Stimulated activated CD4-positive, alpha-beta T cell treated with anti-CD3 and anti-CD28 coated beads, Interleukin-1b, Interleukin-23, amount 100 ng/mL, for 48 hours (primary cell): ENCODE measurements at regions not wholly inside any gene's neighbourhood (a gene's known extent, or its start where the extent isn't known, plus 50 kb on each side); places are given as distances from the start of the nearest gene placed in this dataset.

Source experiments
- DNase-seq: peaks from one replicate; pipeline ENCODE4 v3.0.0-alpha.2; 2020

DNA sequence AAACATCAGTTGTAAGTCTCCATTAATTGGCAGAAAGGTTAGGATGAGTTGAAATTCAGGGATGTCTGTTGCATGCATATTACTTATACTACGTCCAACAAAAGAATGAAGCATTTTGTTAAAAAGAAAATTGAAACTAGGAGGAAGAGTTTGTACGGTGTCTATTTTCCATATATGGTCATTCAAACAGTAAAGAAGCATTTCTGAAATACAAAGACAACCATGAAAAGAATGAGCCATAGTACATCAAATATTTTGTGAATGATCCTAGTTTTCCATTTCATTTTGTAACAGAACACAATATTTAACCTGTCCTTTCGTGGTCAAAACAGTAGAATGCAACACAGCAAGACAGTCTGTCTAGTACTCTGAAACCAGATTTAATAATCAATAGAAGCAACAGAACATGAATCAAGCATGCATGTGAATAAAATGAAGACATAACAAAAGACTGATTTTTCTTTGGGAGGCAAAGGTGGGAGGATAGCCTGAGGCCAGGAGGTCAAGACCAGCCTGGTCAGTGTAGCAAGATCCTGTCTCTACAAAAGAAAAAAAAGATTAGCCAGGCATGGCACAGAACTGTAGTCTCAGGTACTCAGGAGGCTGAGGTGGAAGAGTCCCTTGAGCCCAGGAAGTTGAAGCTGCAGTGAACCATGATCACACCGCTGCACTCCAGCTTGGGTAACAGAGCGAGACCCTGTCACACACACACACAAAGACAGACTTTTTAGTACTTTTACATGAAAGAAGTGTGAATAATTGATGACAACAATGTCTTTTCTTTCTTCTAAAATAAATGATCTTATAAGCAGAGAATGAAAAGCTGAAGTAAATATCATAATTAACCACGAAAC lies 156.0 kb downstream of the LRIG3 start:
- DNase-seq, result no peak

DNA sequence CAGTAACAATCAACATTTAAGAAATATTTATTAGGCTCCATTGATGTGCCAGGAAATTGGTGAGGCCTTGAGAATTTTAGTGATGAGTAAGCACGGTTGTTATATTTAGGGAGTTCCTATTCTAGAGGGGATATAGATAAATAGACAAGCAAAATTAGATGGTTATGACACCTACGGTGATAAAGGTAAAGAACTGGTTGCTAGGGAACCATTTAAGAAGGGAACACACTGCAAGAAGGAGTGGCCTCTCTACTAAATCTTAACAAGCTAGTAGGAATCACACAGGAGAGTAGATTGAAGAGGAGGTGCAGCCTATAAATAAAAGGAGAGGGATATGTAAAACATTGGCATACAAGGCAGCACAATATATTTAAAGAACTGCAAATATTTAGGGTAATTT lies 155.2 kb downstream of the LRIG3 start:
- DNase-seq, result no peak

DNA sequence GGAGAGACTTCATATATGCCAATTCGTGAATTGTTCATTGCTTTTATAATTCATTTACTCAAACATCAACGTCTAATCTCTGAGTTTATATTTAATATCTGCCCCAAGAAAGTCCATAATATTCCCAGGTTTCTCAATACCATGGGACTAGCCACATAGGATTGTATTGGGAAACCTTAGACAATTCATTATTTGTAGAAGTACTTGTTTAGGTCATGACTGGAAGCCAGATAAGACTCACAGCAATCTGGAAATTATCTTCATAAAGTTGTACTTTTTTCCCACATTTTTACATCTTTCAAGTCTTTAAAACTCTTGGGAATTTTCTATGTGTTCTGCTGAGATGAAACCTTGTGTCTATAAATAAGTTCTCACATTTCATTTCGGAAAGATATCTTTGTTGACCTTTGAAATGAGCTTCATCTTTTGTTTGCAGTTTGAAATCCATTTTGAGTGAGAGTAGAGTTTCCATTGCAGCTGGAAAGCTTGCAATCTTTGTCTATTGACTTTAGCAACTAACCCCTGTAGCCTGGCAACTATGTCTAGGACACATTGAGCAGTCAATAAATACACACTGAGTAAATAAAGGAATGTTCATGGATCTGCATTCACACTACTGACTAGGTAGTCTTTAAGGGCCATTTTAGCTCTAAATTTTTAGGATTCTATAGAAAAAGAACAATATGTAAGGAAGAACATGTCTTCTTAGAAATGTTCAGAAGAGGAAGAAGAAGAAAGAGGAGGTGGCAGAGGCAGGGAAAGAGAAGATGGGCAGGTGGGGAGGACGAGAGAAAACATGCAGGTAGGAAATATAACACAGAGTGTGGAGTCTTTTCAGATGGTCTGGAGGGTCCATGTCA lies 154.4 kb downstream of the LRIG3 start:
- no peak for DNase-seq

DNA sequence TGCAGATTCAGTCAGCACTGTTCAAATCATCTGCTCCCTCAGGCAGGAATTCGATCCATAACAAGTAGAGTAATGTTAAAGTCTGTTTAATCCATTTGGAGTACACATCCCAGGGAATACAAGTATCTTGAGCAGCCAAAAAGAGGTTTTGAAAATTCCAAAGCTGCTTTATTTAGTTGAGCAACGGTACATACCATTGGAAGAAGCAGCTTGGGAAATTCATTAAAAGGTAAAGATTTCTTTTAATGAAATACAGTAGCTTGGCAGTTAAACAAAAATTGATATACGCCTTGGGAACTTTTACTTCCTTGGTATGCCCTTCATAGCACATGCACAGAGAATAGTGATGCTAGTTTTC lies 153.8 kb downstream of the LRIG3 start:
- DNase-seq, result no peak

DNA sequence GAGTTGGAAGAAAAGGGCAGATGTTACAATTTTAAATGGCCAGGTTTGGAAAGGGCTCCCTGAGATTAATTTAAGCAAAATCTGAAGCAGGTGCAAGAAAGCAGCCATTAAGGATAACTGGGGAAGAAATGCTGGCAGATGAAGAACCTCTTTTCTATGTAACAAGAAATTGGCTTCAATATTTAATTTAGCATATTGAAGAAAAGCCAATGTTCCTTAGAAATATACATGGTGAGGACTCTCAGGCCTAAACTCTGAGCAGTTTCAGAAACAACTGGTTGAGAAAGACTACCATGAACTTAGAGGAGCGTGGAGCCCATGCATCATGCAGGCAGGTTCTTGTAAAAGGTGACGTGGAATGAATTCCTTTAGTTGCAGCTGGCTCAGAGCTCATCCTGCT lies 152.8 kb downstream of the LRIG3 start:
- DNase-seq, result no peak

DNA sequence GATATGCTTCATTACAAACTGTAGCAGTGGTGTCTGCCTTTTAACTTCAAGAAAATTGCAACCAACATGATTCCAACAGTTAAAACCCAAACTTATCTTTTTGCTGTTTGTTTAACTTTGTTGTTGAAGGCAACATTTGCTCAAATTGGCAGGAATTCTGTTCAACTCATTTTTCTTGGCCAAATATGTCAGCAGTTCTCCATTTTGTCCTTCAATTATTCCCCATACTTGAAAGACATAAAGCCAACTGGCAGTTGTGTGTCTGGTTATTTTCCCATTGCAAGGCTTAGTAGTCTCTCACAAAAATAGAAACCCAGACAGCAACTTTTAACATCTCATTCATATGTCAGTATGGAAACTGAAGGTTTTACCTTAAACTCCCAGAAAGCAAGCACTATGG lies 146.3 kb downstream of the LRIG3 start:
- no peak for DNase-seq

DNA sequence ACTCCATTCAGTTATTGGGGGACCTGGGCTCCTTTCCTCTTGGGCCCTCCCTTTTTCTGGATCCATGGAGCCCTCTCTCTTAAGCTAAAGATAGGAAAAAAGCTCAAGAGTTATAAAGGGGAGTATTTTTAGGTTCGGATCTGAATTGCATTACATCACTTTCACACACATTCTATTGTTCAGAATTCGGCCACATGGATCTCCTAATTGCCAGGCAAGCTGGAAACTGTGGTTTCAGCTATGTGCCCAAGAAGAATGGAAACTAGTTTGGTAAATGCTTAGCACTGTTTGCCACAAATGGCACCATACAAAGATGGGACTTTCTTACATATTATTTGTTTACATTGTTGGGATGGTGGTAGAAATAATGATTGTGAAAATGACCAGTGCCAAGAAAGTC lies 145.6 kb downstream of the LRIG3 start:
- no peak for DNase-seq

DNA sequence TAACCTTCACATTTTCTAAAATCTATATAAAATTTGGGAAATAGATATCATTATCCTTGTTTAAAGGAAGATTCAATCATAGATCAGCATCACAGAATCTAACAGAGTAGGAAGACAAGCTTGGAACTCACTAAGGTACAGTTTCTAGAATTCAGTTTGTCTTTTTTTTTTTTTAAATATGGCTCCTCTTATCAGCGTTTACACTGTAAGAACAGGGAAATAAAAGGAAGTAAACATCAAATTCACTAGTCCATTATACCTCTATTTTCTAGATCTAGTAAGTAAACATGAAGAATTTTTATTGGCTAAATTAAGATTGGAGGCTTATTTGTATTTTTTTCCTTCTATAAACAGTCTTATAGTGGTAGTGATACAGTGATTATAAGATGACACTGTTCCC lies 144.9 kb downstream of the LRIG3 start:
- no peak for DNase-seq

DNA sequence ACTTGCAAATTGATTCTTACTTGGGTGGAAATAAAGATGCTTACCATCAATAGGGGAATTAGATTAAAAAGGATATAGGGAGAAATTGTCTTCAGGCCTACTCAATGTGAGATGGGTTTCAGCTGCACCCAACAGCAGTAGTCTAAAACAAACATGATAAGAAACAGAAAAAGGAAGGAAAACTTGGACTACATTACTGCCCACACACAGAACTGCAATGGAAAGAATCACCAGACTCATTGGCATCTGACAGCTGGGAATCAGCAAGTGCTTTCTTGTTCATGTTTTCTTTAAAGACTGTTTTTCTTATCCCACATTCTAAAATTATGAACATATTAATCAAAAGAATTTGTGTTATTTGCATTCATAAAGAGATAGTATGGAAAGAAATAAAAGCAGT lies 144.2 kb downstream of the LRIG3 start:
- no peak for DNase-seq

DNA sequence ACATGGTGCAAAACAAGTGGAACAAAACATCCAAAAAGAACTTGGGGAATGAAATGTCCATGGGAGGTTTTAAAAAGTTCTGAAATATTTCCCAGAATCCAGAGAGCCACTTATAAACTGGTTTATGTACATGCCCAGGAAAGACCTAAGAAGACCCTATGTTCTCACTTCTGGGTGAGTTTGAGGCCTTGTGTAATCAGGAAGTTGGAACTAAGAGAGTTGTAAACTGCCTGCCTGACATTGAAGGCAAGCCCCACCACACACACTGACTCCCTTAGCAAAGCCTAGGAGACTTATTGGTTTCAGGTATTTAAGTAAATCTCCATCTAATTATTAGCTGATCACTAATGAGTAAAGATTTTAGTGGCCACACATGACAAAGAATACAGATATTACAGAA lies 142.5 kb downstream of the LRIG3 start:
- DNase-seq, result no peak

DNA sequence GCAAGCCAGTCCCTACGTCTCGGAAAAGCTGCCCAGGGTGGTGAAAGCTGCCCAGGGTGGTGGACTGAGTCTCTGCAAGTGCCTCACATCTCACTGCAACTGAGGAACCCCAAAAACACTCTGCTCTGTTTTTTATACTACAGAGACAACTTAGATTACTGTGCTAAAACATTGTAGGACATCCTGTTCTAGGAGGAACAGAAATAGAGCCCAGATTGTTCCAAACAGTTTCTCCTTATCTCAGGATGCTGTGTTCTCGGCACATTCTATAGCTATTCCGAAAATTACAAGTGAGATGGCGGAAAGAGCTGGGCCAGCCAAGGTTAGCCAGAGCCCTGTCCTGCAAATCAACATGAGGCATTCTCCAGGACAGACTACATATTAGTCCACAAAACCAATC lies 138.7 kb downstream of the LRIG3 start:
- no peak for DNase-seq

DNA sequence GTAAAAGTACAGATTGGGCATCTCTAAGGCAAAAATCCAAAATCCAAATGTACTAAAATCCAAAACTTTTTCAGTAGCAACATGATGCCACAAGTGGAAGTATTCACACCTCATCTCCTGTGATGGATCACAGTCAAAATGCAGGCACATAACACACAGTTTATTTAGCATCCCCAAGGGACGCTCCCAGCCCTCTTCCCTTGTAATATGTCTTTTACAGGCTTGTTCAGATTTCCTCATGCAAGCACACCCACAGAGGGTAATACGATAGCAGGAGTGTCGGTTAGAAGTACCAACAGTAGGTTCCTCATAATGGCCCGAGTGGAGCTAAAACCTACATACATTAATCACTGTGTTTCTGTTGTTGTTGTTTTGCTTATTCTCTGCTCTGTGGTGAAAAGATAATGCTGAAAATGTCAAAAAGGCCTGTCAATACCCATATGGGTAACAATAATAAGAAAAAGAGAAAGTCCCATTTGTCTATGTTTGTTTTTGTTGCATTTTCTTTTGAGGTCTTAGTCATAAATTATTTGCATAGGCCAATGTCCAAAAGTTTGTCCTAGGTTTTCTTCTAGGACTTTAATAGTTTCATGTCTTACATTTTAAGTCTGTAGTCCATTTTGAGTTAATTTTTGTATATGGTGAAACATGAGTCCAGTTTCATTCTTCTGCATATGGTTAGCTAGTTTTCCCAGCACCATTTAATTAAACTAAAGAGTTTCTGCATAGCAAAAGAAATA lies 133.1 kb downstream of the LRIG3 start:
- no peak for DNase-seq

DNA sequence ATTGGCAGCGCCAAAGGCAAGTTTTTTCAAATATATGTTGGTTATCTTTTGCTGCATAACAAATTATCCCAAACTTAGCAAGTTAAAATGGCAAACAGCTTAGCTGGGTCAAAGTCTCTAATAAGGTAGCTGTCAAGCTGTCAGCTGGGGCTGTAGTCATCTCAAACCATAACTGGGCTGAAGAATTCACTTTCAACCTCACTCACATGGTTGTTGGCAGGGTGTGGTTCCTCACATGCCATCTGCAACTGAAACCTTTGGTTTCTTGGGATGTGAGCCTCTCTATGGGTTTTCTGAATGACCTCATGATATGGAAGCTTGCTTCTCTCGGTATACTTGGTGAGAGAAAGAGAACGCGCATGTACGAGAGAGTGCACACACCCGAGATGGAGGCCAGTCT lies 125.4 kb downstream of the LRIG3 start:
- DNase-seq, result no peak

DNA sequence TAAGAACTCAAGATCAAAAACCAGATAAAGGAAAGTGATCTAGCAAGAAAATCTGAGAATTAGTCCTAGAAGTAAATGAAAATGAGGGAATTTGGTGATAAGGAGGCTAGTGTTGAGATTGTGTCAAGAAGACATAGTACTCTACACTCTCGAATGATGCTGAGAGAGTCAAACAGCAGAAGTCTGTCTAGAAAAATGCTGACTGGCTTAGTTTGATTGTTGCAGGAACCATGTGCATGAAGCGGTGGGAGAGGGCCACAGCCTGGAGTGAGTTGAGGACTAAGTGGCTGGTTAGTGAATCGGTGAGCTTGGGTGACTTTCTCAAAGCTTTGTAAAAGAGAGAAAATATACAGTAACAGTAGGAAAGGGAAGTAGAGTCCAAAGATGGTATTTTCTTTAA lies 124.5 kb downstream of the LRIG3 start:
- no peak for DNase-seq

DNA sequence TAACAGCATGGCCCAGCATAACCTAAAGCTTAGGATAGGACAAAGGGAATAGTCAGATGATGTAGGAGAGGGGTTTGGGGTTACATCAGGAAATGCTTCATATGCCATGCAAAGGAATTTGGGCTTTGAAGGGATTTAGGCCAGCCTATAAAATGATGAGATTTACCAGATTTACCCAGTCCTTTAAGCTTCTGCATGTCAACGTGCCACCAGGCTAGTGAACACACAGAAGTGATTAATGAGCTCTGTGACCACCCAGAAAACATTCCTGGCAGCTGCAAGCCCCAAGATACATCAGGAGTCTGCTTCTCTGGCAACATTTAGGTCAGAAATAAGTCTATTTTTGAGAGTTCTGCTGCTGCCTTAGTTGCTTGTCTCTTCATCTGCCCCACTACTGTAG lies 118.3 kb downstream of the LRIG3 start:
- DNase-seq, result no peak

DNA sequence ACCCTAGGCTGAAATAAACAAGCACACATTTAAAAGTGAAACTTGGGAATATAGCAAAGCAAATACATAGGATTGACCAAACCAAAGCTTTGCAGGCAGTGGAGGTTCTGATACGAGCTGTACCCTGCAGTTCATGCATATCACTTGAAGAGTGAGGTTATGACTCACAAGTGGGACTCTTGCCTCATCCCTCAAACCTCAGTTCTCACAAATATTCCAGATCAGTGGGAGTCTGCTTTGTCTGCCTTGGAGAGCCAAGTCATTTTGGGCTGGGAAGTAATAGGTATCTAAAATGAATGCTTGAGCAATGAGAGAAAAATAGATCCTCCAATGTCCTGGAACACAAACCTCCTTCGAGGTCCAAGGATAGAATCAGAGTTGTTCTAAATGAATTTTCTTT lies 116.4 kb downstream of the LRIG3 start:
- no peak for DNase-seq

DNA sequence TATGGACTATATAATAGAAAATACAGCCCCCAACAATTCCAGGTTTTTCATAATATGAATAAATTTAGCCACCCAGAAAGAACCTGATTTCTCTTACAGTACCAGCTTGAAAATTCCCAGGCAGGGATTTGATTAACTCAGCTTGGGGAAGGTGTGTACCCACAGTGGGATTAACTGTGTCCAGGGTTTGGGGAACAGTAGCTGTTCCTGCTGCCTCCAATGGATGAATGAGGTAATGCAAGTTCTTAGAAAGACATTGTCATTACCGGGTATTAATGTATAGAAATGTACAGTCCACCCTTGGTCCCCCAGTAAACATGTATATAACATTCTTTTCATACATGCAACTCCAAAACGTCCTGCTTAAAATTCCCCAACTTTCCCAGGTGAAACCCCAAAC lies 115.6 kb downstream of the LRIG3 start:
- no peak for DNase-seq

DNA sequence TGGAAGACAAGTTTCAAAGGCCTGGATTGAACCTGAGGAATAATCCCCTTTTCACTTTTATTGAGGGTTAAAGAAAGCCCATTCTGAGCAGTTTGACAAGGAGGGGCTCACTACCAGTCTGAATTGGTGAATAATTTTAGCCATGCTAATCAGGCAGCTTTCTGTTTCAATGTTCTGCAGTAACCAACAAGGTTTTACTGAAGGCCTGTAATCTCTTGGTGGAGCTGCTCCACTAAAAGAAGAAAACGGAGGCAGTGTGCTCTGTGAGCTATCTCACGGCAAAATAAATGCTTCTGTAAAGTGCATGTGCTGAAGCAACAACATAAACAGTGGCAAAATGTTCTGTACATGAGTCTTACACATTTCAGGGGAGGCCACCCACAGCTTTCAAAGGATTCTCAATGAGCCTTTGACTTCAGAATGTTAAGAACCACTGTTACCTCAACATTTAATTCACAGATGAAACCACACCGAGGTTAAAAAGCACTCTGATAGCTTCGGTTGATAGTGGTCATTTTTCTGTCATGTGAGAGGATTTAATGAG lies 111.2 kb downstream of the LRIG3 start:
- no peak for DNase-seq

DNA sequence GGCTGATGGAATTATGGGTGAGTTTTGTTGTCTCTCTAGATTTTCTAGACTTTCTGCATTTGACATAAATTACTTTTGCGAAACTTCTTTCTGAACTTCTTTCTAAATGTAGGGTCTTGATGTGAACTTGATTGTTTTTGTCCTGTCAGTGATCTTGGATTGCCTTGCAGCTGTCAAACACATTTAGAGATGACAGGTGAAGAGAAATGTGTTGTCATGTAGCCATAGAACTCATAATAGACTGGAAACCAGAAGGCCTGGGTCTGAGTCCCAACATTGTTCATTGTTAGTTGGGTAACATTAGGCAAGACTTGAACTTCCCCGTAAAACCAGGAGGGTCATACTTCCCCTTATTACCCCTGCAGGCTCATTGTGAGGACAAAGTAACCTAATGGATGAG lies 109.0 kb downstream of the LRIG3 start:
- DNase-seq, result no peak

DNA sequence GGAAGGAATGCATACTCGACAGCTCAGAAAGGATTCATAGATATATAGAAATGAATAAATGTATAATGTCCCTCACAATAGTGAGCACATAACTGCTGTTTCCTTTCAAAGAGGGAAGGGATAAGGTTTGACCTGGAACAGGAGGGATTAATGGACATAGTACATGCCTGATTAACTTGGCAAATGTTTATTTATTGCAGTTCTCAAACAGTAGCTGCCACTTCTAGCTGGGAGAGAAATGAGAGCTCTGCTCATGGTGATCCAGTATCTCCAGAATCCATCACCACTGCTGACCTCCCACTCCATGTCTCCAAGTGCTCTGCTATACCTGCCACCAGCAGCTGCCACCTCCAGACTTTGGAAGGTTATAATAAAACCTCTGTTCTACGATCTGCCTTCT lies 108.1 kb downstream of the LRIG3 start:
- DNase-seq, result no peak

DNA sequence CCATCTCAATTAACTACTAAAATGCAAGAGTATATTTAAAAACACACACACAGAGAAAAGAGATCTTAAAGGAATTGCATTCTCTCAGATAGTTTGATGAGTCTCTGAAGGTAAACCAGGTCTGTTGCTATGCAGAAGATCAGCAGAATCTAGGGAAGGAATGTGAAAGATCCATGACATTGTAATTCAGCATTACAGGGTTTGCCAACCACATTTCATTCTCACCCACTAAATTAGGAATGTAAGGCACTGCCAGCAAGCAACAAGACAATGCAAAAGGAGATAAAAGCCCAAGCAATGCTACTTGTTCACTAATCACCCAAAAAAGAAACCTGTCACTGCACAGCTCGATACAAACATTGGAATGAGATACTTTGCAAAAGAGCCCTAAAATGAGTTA lies 106.3 kb downstream of the LRIG3 start:
- DNase-seq, result no peak

DNA sequence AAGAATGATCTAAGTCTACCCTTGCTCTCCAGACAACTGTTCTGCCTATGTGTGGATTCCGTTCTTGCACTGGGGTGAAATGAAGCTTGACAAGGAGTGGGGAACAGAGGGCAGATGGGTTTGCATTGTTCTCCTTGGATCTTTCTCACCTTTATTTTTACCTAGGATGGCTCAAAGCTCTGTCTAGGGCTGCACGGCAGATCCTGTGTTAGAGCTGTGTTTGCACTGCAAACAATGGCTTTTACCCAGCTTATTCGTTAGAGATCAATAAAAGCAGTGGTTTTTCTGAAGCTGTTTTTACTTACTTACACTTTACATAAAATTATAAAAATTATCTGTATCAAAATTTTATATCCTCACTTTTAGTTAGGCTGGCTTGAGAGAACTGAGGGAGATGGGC lies 105.1 kb downstream of the LRIG3 start:
- DNase-seq, result no peak

DNA sequence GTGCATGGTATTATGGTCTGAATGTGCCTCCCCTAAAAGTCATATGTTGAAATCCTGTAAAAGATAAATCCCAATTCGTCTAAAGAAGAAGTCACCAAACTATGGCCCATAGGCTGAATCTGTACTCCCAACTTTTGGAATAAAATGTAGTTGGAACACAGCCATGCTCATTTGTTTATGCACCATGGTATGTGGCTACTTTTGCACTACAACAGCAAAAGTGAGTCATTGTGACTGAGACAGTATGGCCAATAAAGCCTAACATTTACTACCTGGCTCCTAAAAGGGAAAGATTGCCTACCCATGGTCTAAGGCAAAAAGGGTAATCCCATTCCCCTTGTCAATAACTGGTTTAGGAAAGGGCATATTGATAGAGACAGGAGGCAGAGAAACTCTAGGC lies 101.8 kb downstream of the LRIG3 start:
- no peak for DNase-seq

DNA sequence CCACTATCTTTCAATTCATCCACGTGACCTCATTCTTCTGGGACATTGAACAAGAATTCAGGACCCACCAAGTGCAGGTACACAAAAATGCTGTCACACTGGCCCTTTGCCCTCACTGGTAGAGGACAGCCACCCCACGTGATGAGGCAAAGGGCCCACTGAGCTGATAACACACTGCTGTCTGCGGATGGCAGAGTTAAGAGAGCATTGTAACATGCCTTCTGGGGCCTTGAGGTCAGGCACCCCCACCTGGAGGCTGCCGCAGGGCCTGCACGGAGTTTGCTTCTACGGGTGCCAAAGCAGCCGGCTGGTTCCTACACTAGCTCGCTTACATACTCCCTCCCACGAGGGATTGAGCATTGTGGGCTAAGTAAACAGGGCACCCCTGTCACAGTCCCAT lies 101.0 kb downstream of the LRIG3 start:
- no peak for DNase-seq
